ENCODE measurements at regions not wholly inside any gene's neighbourhood (a gene's known extent, or its start where the extent isn't known, plus 50 kb on each side); places are given as distances from the start of the nearest gene placed in this dataset.

DNA sequence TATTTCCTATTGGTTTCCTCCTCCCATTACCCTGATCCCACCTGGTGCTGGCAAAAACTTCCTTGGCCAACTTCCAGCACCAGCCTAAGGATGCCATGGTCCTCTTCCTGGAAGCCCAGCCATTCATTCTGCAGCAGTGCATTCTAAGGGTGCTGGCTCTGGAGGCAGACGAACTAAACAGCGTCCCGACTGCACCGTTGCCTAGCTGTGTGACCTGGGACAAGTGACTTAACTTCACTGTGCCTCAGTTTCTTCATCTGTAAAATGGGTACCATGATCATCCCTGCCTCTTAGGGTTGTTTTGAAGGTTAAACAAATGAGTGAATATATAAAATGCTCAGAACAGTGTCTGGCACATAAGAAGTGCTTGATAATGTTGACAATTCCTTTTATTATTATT lies 120.9 kb upstream of the ZNF217 start:
- TF ChIP-seq CTCF (IDR thresholded peaks at IDR 0.05; ENCODE audit: insufficient read depth, low read length, poor library complexity, severe bottlenecking) (no peak), EZH2phosphoT487 (conservative IDR thresholded peaks at IDR 0.05; ENCODE audit: low read length) (no peak)

Measured in SU-DHL-6 (cell line).